MM.1S (cell line): ENCODE measurements at regions not wholly inside any gene's neighbourhood (a gene's known extent, or its start where the extent isn't known, plus 50 kb on each side); places are given as distances from the start of the nearest gene placed in this dataset.

Source experiments
- CTCF ChIP-seq: fragments of 300-600 bp; sonication (generic); IDR thresholded peaks from 2 replicates; pipeline ENCODE4 v1.5.1; 2016; ENCODE audit warnings: antibody characterized with exemption, low read length, mixed read lengths
- EZH2phosphoT487 ChIP-seq: fragments of 300-600 bp; sonication (generic); IDR thresholded peaks from 2 replicates; pipeline ENCODE4 v1.6.1; 2018; ENCODE audit warnings: antibody characterized with exemption, low read length

- TF ChIP-seq CTCF, result no peak
- no peak for TF ChIP-seq EZH2phosphoT487
These were observed 1330.1 kb upstream of the PIK3C3 start for GRCh38 chr18:40624959-40625358.
